GM23338 (cell line): ENCODE measurements at regions not wholly inside any gene's neighbourhood (a gene's known extent, or its start where the extent isn't known, plus 50 kb on each side); places are given as distances from the start of the nearest gene placed in this dataset.

Experiments
- CREB1 ChIP-seq: fragments of 250-450 bp; sonication (Bioruptor Pico); IDR thresholded peaks from 2 replicates; pipeline ENCODE4 v1.5.0; 2020; ENCODE audit warnings: low read depth, mild to moderate bottlenecking, moderate library complexity
- EZH2 ChIP-seq: fragments of 200-600 bp; sonication (generic); IDR thresholded peaks from one replicate; pipeline ENCODE4 v1.8.0; 2017; ENCODE audit warnings: antibody characterized with exemption, mild to moderate bottlenecking, low read depth; ENCODE audit not compliant: unreplicated experiment
- EZH2phosphoT487 ChIP-seq: fragments of 200-600 bp; sonication (generic); IDR thresholded peaks from one replicate; pipeline ENCODE4 v1.8.1; 2018; ENCODE audit warnings: antibody characterized with exemption; ENCODE audit not compliant: unreplicated experiment
- JUNB ChIP-seq: IDR thresholded peaks from one replicate; pipeline ENCODE4 v1.6.1; 2016; ENCODE audit warnings: antibody characterized with exemption; ENCODE audit not compliant: unreplicated experiment
- POLR2AphosphoS5 ChIP-seq: IDR thresholded peaks from 2 replicates; pipeline ENCODE4 v1.6.1; 2016; ENCODE audit warnings: antibody characterized with exemption, low read depth
- ZNF114 ChIP-seq: fragments of 250-450 bp; sonication (Bioruptor Pico); IDR thresholded peaks from 2 replicates; pipeline ENCODE4 v1.5.0; 2020; ENCODE audit warnings: mild to moderate bottlenecking, moderate library complexity
- ZNF331 ChIP-seq: fragments of 250-450 bp; sonication (Bioruptor Pico); IDR thresholded peaks from 2 replicates; pipeline ENCODE4 v1.5.0; 2020; ENCODE audit warnings: low read depth, mild to moderate bottlenecking, moderate library complexity
- TF ChIP-seq, protein P1 (sequence below), 2 experiments: fragments of 200-600 bp in 1 of 2; sonication (generic) in 1 of 2; conservative IDR thresholded peaks; 2 replicates each; pipeline versions ENCODE4 v1.5.1 to v1.6.1; 2016 to 2017; ENCODE audit warnings: antibody characterized with exemption in 2 of 2, low read depth in 2 of 2, mild to moderate bottlenecking in 2 of 2, moderate library complexity in 1 of 2
- TF ChIP-seq, protein P2 (sequence below): IDR thresholded peaks from one replicate; pipeline ENCODE4 v1.6.1; 2018; ENCODE audit warnings: antibody characterized with exemption; ENCODE audit not compliant: unreplicated experiment
- TF ChIP-seq, protein P3 (sequence below): IDR thresholded peaks from 2 replicates; pipeline ENCODE4 v1.6.1; 2016; ENCODE audit warnings: antibody characterized with exemption
- TF ChIP-seq, protein P4 (sequence below): fragments of 250-450 bp; sonication (Bioruptor Pico); IDR thresholded peaks from 2 replicates; pipeline ENCODE4 v1.5.0; 2020; ENCODE audit warnings: mild to moderate bottlenecking, moderate library complexity

DNA sequence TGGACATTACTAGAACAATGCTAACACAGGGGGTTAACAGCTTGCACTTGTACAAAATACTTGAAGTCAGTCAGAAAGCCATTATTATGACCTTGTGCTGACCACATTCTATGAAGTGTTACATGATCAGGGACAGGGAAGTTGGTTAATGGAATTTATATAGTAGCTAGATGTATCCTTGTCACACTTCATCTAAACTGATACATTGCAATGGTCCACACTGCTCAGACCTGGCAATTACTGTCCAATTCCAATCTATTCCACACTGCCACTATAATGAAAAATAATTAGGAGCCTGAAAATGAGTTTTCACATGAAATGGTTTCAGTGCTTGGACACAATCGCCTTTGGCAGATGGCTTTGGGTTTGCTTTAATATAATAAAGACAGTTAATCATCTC is 850.8 kb downstream of the EPHA7 start:
- TF ChIP-seq, protein P1, sequence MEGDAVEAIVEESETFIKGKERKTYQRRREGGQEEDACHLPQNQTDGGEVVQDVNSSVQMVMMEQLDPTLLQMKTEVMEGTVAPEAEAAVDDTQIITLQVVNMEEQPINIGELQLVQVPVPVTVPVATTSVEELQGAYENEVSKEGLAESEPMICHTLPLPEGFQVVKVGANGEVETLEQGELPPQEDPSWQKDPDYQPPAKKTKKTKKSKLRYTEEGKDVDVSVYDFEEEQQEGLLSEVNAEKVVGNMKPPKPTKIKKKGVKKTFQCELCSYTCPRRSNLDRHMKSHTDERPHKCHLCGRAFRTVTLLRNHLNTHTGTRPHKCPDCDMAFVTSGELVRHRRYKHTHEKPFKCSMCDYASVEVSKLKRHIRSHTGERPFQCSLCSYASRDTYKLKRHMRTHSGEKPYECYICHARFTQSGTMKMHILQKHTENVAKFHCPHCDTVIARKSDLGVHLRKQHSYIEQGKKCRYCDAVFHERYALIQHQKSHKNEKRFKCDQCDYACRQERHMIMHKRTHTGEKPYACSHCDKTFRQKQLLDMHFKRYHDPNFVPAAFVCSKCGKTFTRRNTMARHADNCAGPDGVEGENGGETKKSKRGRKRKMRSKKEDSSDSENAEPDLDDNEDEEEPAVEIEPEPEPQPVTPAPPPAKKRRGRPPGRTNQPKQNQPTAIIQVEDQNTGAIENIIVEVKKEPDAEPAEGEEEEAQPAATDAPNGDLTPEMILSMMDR (conservative IDR thresholded peaks at IDR 0.05; ENCODE audit: low read depth in 2 of 2), result no peak
- no peak for TF ChIP-seq EZH2
- TF ChIP-seq EZH2phosphoT487, result no peak
- no peak for TF ChIP-seq POLR2AphosphoS5
- TF ChIP-seq, protein P2, sequence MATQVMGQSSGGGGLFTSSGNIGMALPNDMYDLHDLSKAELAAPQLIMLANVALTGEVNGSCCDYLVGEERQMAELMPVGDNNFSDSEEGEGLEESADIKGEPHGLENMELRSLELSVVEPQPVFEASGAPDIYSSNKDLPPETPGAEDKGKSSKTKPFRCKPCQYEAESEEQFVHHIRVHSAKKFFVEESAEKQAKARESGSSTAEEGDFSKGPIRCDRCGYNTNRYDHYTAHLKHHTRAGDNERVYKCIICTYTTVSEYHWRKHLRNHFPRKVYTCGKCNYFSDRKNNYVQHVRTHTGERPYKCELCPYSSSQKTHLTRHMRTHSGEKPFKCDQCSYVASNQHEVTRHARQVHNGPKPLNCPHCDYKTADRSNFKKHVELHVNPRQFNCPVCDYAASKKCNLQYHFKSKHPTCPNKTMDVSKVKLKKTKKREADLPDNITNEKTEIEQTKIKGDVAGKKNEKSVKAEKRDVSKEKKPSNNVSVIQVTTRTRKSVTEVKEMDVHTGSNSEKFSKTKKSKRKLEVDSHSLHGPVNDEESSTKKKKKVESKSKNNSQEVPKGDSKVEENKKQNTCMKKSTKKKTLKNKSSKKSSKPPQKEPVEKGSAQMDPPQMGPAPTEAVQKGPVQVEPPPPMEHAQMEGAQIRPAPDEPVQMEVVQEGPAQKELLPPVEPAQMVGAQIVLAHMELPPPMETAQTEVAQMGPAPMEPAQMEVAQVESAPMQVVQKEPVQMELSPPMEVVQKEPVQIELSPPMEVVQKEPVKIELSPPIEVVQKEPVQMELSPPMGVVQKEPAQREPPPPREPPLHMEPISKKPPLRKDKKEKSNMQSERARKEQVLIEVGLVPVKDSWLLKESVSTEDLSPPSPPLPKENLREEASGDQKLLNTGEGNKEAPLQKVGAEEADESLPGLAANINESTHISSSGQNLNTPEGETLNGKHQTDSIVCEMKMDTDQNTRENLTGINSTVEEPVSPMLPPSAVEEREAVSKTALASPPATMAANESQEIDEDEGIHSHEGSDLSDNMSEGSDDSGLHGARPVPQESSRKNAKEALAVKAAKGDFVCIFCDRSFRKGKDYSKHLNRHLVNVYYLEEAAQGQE, result no peak
- TF ChIP-seq, protein P3, sequence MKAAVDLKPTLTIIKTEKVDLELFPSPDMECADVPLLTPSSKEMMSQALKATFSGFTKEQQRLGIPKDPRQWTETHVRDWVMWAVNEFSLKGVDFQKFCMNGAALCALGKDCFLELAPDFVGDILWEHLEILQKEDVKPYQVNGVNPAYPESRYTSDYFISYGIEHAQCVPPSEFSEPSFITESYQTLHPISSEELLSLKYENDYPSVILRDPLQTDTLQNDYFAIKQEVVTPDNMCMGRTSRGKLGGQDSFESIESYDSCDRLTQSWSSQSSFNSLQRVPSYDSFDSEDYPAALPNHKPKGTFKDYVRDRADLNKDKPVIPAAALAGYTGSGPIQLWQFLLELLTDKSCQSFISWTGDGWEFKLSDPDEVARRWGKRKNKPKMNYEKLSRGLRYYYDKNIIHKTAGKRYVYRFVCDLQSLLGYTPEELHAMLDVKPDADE, result no peak
- no peak for TF ChIP-seq JUNB
- TF ChIP-seq, protein P4, sequence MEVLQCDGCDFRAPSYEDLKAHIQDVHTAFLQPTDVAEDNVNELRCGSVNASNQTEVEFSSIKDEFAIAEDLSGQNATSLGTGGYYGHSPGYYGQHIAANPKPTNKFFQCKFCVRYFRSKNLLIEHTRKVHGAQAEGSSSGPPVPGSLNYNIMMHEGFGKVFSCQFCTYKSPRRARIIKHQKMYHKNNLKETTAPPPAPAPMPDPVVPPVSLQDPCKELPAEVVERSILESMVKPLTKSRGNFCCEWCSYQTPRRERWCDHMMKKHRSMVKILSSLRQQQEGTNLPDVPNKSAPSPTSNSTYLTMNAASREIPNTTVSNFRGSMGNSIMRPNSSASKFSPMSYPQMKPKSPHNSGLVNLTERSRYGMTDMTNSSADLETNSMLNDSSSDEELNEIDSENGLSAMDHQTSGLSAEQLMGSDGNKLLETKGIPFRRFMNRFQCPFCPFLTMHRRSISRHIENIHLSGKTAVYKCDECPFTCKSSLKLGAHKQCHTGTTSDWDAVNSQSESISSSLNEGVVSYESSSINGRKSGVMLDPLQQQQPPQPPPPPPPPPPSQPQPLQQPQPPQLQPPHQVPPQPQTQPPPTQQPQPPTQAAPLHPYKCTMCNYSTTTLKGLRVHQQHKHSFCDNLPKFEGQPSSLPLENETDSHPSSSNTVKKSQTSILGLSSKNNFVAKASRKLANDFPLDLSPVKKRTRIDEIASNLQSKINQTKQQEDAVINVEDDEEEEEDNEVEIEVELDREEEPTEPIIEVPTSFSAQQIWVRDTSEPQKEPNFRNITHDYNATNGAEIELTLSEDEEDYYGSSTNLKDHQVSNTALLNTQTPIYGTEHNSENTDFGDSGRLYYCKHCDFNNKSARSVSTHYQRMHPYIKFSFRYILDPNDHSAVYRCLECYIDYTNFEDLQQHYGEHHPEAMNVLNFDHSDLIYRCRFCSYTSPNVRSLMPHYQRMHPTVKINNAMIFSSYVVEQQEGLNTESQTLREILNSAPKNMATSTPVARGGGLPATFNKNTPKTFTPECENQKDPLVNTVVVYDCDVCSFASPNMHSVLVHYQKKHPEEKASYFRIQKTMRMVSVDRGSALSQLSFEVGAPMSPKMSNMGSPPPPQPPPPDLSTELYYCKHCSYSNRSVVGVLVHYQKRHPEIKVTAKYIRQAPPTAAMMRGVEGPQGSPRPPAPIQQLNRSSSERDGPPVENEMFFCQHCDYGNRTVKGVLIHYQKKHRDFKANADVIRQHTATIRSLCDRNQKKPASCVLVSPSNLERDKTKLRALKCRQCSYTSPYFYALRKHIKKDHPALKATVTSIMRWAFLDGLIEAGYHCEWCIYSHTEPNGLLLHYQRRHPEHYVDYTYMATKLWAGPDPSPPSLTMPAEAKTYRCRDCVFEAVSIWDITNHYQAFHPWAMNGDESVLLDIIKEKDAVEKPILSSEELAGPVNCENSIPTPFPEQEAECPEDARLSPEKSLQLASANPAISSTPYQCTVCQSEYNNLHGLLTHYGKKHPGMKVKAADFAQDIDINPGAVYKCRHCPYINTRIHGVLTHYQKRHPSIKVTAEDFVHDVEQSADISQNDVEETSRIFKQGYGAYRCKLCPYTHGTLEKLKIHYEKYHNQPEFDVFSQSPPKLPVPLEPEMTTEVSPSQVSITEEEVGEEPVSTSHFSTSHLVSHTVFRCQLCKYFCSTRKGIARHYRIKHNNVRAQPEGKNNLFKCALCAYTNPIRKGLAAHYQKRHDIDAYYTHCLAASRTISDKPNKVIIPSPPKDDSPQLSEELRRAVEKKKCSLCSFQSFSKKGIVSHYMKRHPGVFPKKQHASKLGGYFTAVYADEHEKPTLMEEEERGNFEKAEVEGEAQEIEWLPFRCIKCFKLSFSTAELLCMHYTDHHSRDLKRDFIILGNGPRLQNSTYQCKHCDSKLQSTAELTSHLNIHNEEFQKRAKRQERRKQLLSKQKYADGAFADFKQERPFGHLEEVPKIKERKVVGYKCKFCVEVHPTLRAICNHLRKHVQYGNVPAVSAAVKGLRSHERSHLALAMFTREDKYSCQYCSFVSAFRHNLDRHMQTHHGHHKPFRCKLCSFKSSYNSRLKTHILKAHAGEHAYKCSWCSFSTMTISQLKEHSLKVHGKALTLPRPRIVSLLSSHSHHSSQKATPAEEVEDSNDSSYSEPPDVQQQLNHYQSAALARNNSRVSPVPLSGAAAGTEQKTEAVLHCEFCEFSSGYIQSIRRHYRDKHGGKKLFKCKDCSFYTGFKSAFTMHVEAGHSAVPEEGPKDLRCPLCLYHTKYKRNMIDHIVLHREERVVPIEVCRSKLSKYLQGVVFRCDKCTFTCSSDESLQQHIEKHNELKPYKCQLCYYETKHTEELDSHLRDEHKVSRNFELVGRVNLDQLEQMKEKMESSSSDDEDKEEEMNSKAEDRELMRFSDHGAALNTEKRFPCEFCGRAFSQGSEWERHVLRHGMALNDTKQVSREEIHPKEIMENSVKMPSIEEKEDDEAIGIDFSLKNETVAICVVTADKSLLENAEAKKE (CRISPR knock-in tag), result no peak
- no peak for TF ChIP-seq CREB1 (CRISPR knock-in tag)
- TF ChIP-seq ZNF114 (CRISPR knock-in tag), result no peak
- TF ChIP-seq ZNF331 (CRISPR knock-in tag), result no peak
